ENCODE measurements at regions not wholly inside any gene's neighbourhood (a gene's known extent, or its start where the extent isn't known, plus 50 kb on each side); places are given as distances from the start of the nearest gene placed in this dataset.

DNA sequence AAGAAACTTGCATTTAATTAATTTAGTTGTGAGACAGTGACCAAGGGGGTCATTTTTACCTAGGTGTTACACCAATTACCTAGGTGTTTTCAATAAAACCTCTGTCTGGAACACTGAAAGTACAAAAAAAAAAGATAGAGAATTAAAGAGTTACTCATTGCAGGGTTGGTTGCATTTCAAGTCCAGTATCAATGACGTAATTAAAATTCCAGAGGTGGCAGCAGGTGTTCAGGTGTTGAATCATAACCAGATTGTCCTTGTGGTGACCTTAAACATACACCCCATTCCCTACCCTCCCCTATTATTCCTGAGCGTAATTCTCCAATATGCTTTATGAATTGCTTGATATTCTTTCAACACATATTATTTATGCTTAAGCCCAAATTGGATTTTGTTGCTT, 352.0 kb upstream of the SLC8A1 start:
- DNase-seq (ENCODE audit: low spot score): no peak

GRCh38 chr2:40809156-40809555, 357.3 kb upstream of the SLC8A1 start:
- no peak for DNase-seq (ENCODE audit: low spot score)

GRCh38 chr2:40814616-40815015, 362.7 kb upstream of the SLC8A1 start:
- no peak for DNase-seq (ENCODE audit: low spot score)

DNA sequence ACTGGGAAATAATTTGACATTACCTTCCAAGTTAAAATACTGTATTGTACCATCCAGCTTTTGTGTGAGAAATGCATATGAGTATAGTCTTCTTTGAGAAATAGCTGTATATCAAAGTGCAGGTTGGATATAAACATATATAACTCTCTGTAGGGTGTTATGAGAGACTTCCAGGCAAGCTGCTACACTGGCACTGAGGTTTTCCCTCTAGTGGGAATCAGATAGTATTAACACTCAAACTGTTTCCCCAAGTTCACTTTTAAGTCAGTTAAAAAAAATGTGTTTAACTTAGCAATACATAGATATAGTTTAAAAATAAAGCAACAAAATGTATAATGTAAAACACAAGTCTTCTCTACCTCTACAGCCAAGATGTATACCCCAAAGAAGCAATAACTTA, 368.4 kb upstream of the SLC8A1 start:
- DNase-seq (ENCODE audit: low spot score): no peak

- no peak for DNase-seq (ENCODE audit: low spot score)
These were observed 371.6 kb upstream of the SLC8A1 start for GRCh38 chr2:40823478-40823877.

GRCh38 chr2:40824278-40824677, 372.4 kb upstream of the SLC8A1 start:
- DNase-seq (ENCODE audit: low spot score): no peak

DNA sequence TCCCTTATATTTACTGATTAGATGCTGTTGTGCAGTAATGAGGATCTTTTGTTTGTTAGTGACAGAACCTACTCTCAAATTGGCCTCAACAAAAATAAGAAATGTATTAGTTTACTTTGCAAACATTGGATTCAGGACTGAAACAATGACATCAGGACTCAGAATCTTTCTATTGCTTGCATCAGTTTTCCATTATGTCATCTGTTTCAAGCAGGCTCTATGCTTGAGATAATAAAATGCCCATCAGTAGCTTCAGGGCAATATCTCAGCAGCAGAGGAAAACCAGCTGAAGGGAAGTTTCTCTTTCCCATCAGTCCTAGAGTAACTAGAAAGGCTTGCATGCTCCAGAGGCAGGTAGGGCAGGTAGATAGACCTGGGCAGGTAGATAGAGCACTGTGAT, 375.5 kb upstream of the SLC8A1 start:
- DNase-seq (ENCODE audit: low spot score): no peak

DNA sequence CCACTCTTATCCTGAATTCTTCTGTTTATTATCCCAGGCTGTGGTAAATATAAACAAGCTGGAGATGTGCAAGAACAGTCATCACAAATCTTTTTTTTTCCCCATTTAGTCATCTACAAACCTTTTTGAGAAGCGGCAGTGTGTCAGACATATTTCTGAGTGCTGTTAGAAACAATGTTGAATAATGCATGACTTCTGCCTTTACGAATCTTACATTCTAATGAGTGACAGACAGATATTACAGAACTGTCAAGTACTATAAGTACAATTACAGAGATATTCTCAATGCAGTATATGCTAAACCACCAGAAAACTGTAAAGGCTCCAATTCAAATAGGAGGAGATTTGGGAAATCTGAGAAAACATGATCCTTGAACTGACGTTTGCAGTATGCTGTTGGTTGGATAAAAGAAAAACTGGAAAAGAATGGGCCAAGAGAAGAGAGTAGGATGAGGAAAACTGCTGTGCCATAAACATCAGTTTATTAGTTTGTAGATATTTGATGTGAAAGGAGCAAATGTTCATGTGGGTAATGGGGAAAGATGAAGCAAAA, 379.5 kb upstream of the SLC8A1 start:
- no peak for DNase-seq (ENCODE audit: low spot score)

GRCh38 chr2:40841856-40842255, 390.0 kb upstream of the SLC8A1 start:
- DNase-seq (ENCODE audit: low spot score): no peak

- DNase-seq (ENCODE audit: low spot score): no peak
These were observed 392.7 kb upstream of the SLC8A1 start for GRCh38 chr2:40844353-40845277.

- no peak for DNase-seq (ENCODE audit: low spot score)
These were observed 399.8 kb upstream of the SLC8A1 start for GRCh38 chr2:40851661-40852060.

- no peak for DNase-seq (ENCODE audit: low spot score)
These were observed 407.7 kb upstream of the SLC8A1 start for GRCh38 chr2:40859617-40860016.

GRCh38 chr2:40867829-40868228, 415.9 kb upstream of the SLC8A1 start:
- DNase-seq (ENCODE audit: low spot score): no peak

GRCh38 chr2:40872580-40872979, 420.7 kb upstream of the SLC8A1 start:
- no peak for DNase-seq (ENCODE audit: low spot score)

GRCh38 chr2:40874380-40874779, 422.5 kb upstream of the SLC8A1 start:
- DNase-seq (ENCODE audit: low spot score): no peak

GRCh38 chr2:40877734-40878288, 425.9 kb upstream of the SLC8A1 start:
- no peak for DNase-seq (ENCODE audit: low spot score)

DNA sequence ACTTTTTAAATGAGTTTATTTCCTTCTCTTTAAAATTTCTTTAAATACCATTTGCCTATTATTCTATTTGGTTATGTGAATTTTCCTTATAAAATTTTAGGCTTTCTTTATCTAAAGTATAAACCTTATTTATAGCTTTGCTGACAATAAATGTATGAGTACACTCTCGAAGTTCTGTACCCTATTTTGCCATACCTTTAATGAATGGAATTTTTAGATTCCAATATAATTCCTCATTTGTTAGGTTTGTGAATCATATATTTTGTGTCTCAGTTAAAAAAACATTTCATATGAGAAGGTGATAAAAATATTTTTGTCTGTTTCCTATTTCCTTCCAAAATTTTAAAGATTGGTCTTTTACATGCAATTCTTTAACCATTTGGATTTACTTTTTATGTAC, 427.4 kb upstream of the SLC8A1 start:
- no peak for DNase-seq (ENCODE audit: low spot score)

GRCh38 chr2:40886100-40886499, 434.2 kb upstream of the SLC8A1 start:
- no peak for DNase-seq (ENCODE audit: low spot score)

DNA sequence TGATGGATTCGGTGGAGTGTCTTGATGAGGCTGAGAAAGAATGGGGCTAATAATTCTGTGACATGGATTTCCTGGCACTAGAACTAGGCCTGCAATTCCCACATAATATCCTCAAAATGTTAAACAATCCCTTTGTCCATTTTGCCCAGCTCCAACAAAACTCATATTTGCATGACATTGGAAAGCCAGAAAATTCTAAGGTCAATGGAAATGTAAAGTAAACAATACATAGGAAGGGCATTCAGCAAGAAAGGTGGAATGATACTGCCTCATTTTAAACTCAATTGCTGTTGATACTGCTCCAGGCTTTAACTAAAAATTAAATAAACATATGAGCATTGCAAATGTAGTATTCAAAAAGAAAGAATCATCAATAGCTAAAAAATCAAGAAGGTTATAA, 434.8 kb upstream of the SLC8A1 start:
- no peak for DNase-seq (ENCODE audit: low spot score)

DNA sequence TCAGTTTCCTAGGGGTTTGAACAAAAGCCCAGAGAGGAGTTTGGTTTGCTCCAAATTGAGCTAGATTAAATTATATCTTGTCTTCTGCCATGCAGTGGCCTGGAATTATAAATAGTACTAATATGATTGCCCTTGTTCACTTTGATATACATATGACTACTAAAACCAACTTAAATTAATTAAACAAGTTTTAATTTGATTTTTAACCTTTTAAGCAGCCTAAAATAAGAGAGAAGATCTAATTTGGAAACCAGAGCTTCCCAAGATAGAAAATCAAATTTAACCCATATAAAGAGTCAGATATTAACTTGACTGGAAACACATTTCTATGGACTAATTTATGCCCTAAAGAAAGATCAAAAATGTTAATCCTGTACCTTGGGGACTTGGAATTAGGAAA, 444.5 kb upstream of the SLC8A1 start:
- no peak for DNase-seq (ENCODE audit: low spot score)

- no peak for DNase-seq (ENCODE audit: low spot score)
These were observed 462.8 kb upstream of the SLC8A1 start for GRCh38 chr2:40914666-40915065.

DNA sequence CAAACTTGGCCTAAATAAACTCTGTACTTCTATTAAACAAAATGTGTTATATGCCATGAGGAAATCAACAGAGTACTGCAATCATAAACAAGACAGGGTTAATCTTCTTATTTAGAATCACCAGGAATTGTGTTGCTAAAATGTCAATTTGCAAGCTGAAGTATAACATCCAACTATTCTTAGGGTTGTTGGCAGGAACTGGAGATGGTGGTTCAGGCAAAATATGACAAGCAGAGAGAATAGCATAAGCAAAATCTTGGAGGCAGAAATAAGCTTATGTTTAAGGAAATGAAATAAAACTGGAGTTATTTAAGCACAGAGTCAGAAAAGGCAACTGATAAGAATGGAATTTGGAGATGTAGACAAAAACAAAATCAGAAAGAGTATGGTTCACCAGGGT, 463.8 kb upstream of the SLC8A1 start:
- no peak for DNase-seq (ENCODE audit: low spot score)

GRCh38 chr2:40935349-40935748, 483.5 kb upstream of the SLC8A1 start:
- no peak for DNase-seq (ENCODE audit: low spot score)

GRCh38 chr2:40937284-40937683, 485.4 kb upstream of the SLC8A1 start:
- no peak for DNase-seq (ENCODE audit: low spot score)

All from germinal center (tissue), 1 donor.